GM18508 (cell line): ENCODE measurements at regions not wholly inside any gene's neighbourhood (a gene's known extent, or its start where the extent isn't known, plus 50 kb on each side); places are given as distances from the start of the nearest gene placed in this dataset.

ENCODE experiments used
- ATAC-seq: cut with Tn5 transposase; IDR thresholded peaks from one replicate; pipeline ENCODE4 v1.9.1; 2021; ENCODE audit warnings: moderate number of reproducible peaks; ENCODE audit not compliant: insufficient read depth, unreplicated experiment

DNA sequence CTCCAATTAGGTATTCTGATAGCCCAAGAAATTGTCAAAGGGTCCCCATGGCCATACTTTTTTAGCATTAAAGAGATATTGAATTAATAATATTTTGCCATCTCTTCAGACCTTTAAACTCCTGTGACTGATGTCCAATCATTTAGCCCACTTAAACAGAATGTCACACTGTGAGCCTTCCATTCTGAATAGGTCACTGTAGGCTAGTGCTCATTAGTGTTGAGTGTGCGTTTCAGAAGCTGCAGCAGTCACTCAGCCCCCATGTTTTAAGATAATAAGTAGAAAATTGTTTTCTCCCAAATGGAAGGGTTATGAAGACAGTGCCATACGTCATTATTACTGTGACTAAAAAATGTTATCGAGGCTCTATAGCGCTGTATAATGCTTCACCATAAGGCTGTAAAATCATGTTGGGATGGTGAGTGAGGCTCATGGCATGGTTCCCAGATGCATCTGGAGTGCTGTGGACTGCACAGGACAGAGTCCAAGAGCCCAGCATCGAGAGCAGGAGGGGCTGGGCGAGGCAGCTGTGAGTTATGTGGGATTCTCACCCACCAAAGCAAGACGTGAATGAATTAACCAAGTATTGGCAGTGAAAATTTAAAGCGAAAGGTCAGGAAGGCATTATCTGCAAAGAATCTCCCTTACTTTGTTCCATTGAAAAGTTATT, 2112.9 kb upstream of the WWC1 start:
- ATAC-seq = no peak

- no peak for ATAC-seq
Observed at GRCh38 chr5:166185185-166185584, 2106.3 kb upstream of the WWC1 start.

DNA sequence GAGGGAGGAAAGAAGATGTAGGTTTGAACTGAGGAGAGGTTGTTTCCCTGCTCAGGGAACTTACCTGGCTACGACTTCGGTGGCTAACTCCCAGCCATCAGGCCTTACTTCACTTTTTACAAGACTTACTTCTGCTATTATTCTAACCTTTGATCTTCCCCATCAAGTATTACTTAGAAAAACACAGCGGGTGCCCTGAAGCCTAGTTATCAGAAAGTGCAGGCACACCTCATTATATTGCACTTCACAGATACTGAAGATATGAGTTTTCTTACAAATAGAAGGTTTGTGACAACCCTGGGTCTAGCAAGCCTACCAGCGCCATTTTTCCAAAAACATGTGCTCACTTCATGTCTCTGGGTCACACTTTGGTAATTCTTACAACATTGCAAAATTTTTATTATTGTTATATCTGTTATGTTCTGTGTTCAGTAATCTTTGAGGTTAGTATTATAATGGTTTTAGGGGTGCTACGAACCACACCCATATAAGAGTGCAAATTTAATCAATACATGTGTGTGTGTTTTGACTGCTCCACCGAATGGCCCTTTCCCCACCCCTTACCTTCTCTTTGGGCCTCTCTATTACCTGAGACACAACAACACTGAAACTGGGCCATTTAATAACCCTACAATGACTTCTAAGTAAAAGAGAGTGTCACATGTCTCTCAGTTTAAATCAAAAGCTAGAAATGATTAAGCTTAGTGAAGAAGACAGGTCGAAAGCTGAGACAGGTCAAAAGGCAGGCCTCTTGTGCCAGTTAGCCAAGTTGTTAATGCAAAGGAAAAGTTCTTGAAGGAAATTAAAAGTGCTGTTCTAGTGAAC, 2102.7 kb upstream of the WWC1 start:
- no peak for ATAC-seq

- no peak for ATAC-seq
Observed at GRCh38 chr5:166192696-166193095, 2098.7 kb upstream of the WWC1 start.

- no peak for ATAC-seq
Observed at GRCh38 chr5:166195981-166196380, 2095.5 kb upstream of the WWC1 start.

DNA sequence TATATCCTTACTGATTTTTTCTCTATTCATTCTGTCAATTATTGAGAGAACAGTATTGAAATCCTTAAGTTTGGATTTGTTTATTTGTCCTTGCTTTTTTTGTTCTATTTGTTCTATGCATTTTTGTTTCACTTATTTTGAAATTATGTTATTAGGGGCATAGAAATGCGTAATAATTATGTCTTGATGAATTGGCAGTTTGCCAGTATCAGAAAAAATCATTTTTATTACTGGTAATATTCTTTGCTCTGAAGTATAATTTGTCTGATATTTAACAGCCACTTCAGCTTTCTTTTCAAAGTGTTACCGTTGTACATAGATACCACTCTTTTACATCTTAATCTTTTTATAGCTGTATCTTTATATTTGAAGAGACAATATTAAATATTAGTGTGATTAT, 2090.9 kb upstream of the WWC1 start:
- no peak for ATAC-seq

- no peak for ATAC-seq
Observed at GRCh38 chr5:166211640-166212039, 2079.8 kb upstream of the WWC1 start.

DNA sequence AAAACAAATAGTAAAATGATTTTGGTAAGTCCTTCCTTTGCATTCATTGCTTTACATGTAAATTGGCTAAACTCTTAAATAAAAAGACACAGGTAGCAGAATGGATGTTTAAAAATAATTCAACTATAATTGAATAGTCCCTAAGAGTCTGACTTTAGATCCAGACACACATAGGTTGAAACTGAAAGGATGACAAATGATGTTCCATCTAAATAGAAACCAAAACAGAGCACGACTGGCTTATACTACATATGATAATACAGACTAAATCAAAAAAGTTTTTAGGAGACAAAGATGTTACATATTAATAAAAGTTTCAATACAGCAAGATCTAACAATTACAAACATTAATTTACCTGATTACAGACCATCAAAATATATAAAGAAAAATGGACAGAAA, 2055.1 kb upstream of the WWC1 start:
- ATAC-seq = no peak

DNA sequence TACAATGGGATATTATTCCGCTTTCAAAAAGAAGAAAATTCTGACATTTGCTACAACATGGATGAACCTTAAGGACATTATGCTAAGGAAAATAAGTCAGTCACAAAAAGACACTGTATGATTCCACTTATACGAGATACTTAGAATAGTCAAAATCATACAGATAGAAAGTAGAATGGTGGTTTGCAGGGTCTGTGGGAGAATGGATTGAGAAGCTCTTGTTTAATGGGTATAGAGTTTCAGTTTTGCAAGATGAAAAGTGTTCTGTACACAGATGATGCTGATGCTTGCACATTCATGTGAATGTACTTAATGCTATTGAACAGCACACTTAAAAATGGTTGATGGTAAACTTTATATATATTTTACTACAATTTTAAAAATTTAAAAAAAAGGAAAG, 2050.7 kb upstream of the WWC1 start:
- ATAC-seq = no peak

DNA sequence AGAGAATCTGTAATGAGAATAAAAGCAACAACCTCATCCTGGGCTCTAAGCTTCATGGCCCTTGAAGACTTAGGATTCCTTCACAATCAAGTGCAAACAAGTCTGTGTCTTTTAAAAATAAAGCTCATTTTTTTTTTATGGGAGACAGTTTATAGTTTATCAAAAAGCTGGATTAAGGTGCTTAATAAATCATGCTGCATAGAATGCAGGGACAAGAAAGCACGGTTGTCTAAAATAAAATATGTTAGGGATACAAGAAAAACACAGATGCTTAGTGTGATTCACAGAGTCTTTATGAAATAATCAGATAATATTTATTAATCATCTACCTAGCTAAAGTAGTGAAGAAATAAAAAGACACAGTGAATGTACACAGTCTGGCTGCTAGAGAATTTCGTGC, 2045.9 kb upstream of the WWC1 start:
- ATAC-seq = no peak

DNA sequence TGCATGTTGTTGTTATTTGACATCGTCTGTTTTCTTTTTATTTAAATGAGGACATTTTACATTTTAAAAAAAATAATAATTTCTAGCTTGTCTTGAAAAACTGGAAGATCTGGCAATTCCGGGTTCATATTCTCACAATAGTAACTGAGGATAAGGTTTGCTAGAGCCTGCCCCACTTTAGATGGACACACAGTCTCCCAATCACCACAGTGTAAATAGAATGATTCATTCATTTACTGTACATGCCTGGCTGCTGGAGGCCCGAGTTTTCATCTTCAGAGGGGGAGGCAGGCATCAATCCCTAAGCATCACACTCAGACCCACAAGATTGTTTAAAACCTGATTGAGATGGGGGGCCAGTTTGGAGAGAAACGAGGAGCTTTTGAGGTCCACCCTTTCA, 2039.7 kb upstream of the WWC1 start:
- no peak for ATAC-seq

DNA sequence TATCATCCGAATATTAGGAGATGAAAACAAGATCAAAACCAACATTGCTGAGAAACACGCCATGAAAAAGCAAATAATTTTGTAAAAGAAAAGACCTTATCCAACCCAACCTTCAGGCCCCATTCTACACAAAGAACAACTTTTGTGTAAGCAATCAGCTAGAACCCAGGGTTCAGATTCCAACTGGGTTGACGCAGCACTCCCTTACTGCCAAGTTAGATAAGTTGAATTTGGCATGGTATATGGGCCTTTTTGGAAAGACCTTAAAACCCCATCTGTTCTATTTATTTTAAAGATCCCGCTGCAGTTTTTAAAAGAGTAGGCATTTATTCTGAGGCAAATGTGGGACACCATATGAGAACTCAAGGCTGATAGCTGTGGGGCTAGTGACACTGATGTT, 2033.8 kb upstream of the WWC1 start:
- no peak for ATAC-seq

DNA sequence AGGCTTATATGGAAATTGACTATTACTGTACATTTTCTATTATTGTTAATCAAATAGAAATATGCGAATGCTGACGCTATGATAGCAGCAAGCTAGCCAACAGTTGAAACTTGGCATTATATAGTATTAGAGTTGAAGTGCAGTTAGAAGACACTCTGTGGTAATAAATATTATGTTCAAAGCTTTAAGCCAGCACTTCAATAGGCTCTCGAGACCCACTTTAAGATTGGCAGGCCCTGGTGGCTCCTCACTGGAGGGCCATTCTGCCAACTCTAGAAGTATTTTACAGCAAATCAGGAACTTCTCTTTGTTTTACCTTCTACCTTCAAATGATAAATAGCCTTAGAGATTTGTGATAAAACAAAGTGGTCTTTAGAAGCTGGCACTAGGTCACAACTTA, 2029.0 kb upstream of the WWC1 start:
- no peak for ATAC-seq

- no peak for ATAC-seq
Observed at GRCh38 chr5:166267907-166268306, 2023.5 kb upstream of the WWC1 start.

- no peak for ATAC-seq
Observed at GRCh38 chr5:166270712-166271111, 2020.7 kb upstream of the WWC1 start.

DNA sequence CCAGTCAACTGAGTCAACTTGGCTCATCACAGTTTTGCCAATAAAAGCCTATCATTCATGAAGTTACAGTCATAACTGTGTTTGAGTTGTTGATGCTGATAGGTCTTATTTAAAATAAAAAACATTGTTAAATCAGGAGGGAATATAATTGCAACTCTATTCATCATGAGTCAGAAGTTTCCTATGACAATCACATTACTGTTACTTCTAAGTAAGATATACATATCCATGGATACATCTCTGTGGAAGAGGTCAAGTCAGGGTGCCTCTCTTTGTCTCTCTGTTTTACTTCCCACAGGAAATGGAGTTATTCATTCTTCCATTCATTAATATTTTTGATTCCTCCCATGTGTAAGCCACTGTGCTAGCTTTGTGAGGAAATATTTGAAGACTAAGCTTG, 2015.4 kb upstream of the WWC1 start:
- ATAC-seq = no peak

DNA sequence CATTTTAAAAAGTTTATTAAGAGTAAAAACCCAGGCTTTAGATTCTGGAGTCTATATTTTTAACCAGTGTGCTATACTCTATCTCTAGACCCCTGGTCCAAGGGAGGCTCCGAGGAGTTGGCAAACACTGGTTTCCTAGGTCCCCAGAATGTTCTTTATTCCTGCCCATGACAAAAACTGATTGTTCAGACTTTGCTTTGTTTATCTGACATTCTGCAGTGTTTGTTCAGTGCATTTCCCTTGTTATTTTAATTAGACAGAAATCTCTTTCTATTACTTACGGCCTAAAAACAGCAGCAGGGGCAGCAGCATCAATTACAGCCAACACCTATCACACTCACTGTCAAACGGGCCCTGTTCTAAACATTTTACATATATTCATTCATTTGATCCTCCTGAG, 2011.6 kb upstream of the WWC1 start:
- ATAC-seq = no peak

GRCh38 chr5:166281433-166281832, 2010.0 kb upstream of the WWC1 start:
- no peak for ATAC-seq

DNA sequence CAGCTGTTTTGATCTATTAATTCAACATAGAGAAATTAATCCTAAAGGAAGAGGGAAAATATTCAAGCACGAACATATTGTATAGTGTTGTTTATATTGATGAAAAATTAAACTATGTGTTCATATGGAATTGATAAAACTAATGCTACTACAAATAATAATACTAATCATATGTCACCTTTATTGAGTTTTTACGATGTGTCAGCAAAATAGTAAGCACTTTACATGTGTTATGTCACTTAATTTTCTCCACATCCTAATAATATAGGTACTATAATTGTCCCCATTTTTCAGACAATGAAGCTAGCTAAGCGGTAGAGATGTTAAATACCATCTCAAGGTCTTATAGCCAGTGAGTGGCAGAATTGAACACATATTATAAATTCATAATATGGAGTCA, 2008.5 kb upstream of the WWC1 start:
- no peak for ATAC-seq

- no peak for ATAC-seq
Observed at GRCh38 chr5:166285361-166285760, 2006.1 kb upstream of the WWC1 start.

DNA sequence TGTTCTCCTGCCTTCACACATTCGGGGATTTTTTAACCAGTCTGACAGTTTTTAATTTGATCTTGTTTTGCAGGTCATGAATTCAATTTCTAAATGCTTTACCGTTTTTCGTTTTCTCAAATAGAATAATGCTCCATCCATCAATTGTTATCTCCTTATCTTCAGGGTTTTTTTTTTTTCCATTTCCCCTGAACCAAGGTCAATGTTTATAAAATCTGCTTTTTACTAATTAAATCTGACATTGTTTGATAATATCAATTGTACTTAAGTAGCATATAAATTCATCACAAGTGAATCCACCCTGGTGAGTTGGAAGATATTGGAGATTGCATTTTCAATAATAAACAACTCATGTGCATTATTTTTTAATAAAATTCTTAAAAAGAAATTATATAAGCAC, 2004.6 kb upstream of the WWC1 start:
- no peak for ATAC-seq

DNA sequence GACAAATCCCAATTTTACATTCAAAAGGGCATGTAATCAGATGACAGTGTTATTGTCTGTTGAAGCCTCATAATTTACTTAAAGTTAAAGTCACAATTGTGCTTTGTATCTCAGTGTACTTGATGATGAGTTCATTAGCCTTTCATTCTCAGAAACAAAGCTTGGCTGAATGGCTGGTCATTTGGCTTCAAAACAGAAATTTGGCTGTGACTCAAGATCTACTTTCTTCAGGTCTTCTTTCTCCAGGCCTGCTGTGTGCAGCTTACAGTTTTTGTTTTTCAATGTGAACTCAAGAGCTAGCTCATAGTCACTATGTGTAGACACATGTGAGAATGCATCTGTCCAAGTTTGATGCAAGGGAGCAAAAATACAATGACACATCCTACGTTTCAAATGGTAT, 2003.6 kb upstream of the WWC1 start:
- ATAC-seq = no peak
